Keratinocyte (primary cell): ENCODE measurements at regions not wholly inside any gene's neighbourhood (a gene's known extent, or its start where the extent isn't known, plus 50 kb on each side); places are given as distances from the start of the nearest gene placed in this dataset.

ENCODE experiments used
- DNase-seq: peaks from one replicate; pipeline ENCODE4 v3.0.0-alpha.2; 2011; ENCODE audit warnings: low read depth, missing footprints, low spot score
- FAIRE-seq: peaks from 2 replicates; lab custom pipeline; 2011; peaks lifted over from hg19 to GRCh38; lab: Jason Lieb, UNC
- H2AFZ ChIP-seq: 2 replicates; pipeline ENCODE4 v1.6.0; 2012; ENCODE audit warnings: low read length, control low read depth, inconsistent platforms; ENCODE audit not compliant: control insufficient read depth
- H3K27ac ChIP-seq: 2 replicates; pipeline ENCODE4 v1.5.1; 2011; ENCODE audit warnings: low read length; ENCODE audit not compliant: control insufficient read depth, insufficient read depth
- H3K27me3 ChIP-seq: 3 replicates; pipeline ENCODE4 v1.6.0; 2011; ENCODE audit warnings: low read length; ENCODE audit not compliant: control insufficient read depth, insufficient read depth; ENCODE audit errors: extremely low read depth
- H3K36me3 ChIP-seq, 2 experiments: 2 replicates in 1 of 2; 3 replicates in 1 of 2; pipeline ENCODE4 v1.5.1; 2011; ENCODE audit warnings: low read length in 2 of 2, mild to moderate bottlenecking in 1 of 2; ENCODE audit not compliant: control insufficient read depth in 2 of 2, insufficient read depth in 2 of 2; ENCODE audit errors: extremely low read depth in 1 of 2
- H3K4me1 ChIP-seq: 3 replicates; pipeline ENCODE4 v1.5.1; 2011; ENCODE audit warnings: low read length; ENCODE audit not compliant: control insufficient read depth, insufficient read depth; ENCODE audit errors: extremely low read depth
- H3K4me2 ChIP-seq: 3 replicates; pipeline ENCODE4 v1.6.0; 2011; ENCODE audit warnings: low read depth, low read length; ENCODE audit not compliant: control insufficient read depth, insufficient read depth; ENCODE audit errors: extremely low read depth
- H3K4me3 ChIP-seq, 3 experiments: fragments of 200-600 bp in 1 of 3; sonication (generic) in 1 of 3; 2 replicates in 2 of 3; 3 replicates in 1 of 3; pipeline ENCODE4 v1.5.1; 2011 to 2016; ENCODE audit warnings: low read length in 3 of 3, mild to moderate bottlenecking in 3 of 3, control low read depth in 2 of 3, inconsistent platforms in 1 of 3, low read depth in 1 of 3, mixed read lengths in 1 of 3, mixed run types in 1 of 3, moderate library complexity in 1 of 3; ENCODE audit not compliant: control insufficient read depth in 2 of 3, insufficient read depth in 2 of 3; ENCODE audit errors: extremely low read depth in 1 of 3
- H3K79me2 ChIP-seq: 2 replicates; pipeline ENCODE4 v1.6.0; 2012; ENCODE audit warnings: low read length; ENCODE audit not compliant: control insufficient read depth, insufficient read depth
- H3K9ac ChIP-seq: 3 replicates; pipeline ENCODE4 v1.6.0; 2011; ENCODE audit warnings: low read length; ENCODE audit not compliant: control insufficient read depth, insufficient read depth; ENCODE audit errors: extremely low read depth
- H3K9me1 ChIP-seq: 3 replicates; pipeline ENCODE4 v1.6.0; 2011; ENCODE audit warnings: low read length; ENCODE audit not compliant: control insufficient read depth, insufficient read depth; ENCODE audit errors: extremely low read depth
- H3K9me3 ChIP-seq: 2 replicates; pipeline ENCODE4 v1.5.1; 2012; ENCODE audit warnings: low read depth, low read length; ENCODE audit not compliant: control insufficient read depth
- H4K20me1 ChIP-seq: 3 replicates; pipeline ENCODE4 v1.6.0; 2011; ENCODE audit warnings: low read length; ENCODE audit not compliant: control insufficient read depth, insufficient read depth; ENCODE audit errors: extremely low read depth
- EZH2 ChIP-seq: IDR thresholded peaks from one replicate; pipeline ENCODE4 v1.6.1; 2012; ENCODE audit warnings: inconsistent platforms, mild to moderate bottlenecking, low read length, moderate library complexity
- dilution Hi-C: fragments of 300-500 bp; cut with MboI; formaldehyde crosslinking; loops from one replicate; pipeline ENCODE4 v1.7.0; 2020; ENCODE audit warnings: low sequenced_read_pairs; ENCODE audit not compliant: extremely low pct_ligation_motif_present
- TF ChIP-seq, protein P1 (sequence below), 3 experiments: IDR thresholded peaks in 1 of 3; conservative IDR thresholded peaks in 1 of 3; optimal IDR thresholded peaks in 1 of 3; 2 replicates in 2 of 3; 3 replicates in 1 of 3; pipeline versions ENCODE3 to v1.5.1; 2011; ENCODE audit warnings: low read length in 3 of 3, mild to moderate bottlenecking in 3 of 3, moderate library complexity in 2 of 3, control low read depth in 1 of 3, inconsistent platforms in 1 of 3; ENCODE audit not compliant: insufficient read depth in 2 of 3; ENCODE audit errors: extremely low read depth in 1 of 3

DNA sequence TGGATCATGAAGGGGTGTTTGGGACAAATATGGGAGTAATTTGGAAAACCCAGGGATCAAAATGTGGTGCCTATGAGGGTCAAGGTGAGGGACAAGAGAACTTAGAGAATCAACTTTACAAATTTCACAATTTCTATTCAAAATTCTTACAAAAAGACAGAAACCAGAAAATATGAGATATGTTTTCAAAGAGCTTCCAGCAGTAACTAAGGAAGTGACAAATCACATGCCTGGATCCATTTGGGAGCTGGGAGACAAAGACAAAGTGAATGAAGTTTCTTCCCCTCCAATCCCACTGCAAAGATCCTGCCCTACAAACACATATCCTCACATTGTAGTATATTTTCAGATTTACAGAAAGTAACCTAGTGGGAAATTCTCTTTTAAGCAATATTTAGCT lies 235.0 kb upstream of the VLDLR start:
- Histone ChIP-seq H3K9ac (no peak overlapping the region), H3K79me2 (no peaks in the 10 kb centered on the region), H3K9me1 (no peaks in the 10 kb centered on the region), H3K27me3 (no peaks in the 10 kb centered on the region), H3K36me3 (no peaks in the 10 kb centered on the region), H3K4me2 (no peak overlapping the region), H3K4me3 (no peak overlapping the region), H4K20me1 (no peaks in the 10 kb centered on the region), H2AFZ (no peak overlapping the region), H3K4me1 (no peaks in the 10 kb centered on the region), H3K27ac (no peak overlapping the region), H3K9me3 (no peaks in the 10 kb centered on the region)
- no peak for TF ChIP-seq EZH2
- TF ChIP-seq, protein P1, sequence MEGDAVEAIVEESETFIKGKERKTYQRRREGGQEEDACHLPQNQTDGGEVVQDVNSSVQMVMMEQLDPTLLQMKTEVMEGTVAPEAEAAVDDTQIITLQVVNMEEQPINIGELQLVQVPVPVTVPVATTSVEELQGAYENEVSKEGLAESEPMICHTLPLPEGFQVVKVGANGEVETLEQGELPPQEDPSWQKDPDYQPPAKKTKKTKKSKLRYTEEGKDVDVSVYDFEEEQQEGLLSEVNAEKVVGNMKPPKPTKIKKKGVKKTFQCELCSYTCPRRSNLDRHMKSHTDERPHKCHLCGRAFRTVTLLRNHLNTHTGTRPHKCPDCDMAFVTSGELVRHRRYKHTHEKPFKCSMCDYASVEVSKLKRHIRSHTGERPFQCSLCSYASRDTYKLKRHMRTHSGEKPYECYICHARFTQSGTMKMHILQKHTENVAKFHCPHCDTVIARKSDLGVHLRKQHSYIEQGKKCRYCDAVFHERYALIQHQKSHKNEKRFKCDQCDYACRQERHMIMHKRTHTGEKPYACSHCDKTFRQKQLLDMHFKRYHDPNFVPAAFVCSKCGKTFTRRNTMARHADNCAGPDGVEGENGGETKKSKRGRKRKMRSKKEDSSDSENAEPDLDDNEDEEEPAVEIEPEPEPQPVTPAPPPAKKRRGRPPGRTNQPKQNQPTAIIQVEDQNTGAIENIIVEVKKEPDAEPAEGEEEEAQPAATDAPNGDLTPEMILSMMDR (optimal IDR thresholded peaks at IDR 0.05 in 1 of 3, IDR thresholded peaks at IDR 0.05 in 1 of 3, conservative IDR thresholded peaks at IDR 0.05 in 1 of 3; ENCODE audit: extremely low read depth in 1 of 3, insufficient read depth in 2 of 3, low read length in 3 of 3) = no peak
- DNase-seq = no peak
- no peak for FAIRE-seq
- dilution Hi-C loops = no loop called here

DNA sequence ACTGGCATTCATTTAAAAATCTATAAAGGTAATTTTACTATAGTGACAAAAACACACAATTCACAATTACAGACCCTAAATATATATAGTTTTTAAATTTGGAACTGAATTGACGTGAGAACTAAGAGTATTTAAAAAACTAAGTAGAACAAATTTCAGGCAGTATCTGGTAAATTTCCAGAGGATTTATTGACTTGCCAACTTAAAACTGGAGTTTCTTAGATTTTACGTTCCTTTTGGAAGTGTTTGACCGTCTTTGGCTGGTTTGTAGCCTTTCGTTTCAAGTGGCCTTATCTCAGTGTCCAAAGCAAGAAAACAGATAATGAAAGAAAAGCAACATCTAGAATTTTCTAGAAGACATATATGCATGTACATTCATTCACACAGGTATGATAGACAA lies 234.4 kb upstream of the VLDLR start:
- Histone ChIP-seq H4K20me1 (no peaks in the 10 kb centered on the region), H3K27ac (no peak overlapping the region), H3K4me1 (no peaks in the 10 kb centered on the region), H3K27me3 (no peaks in the 10 kb centered on the region), H3K9me1 (no peaks in the 10 kb centered on the region), H3K9ac (no peak overlapping the region), H2AFZ (no peak overlapping the region), H3K9me3 (no peaks in the 10 kb centered on the region), H3K4me3 (no peak overlapping the region), H3K36me3 (no peaks in the 10 kb centered on the region), H3K79me2 (no peaks in the 10 kb centered on the region), H3K4me2 (no peak overlapping the region)
- no peak for DNase-seq
- dilution Hi-C loops = no loop called here
- TF ChIP-seq, protein P1 (optimal IDR thresholded peaks at IDR 0.05 in 1 of 3, IDR thresholded peaks at IDR 0.05 in 1 of 3, conservative IDR thresholded peaks at IDR 0.05 in 1 of 3; ENCODE audit: extremely low read depth in 1 of 3, insufficient read depth in 2 of 3, low read length in 3 of 3) = no peak
- no peak for TF ChIP-seq EZH2
- FAIRE-seq = no peak
